ENCODE measurements at regions not wholly inside any gene's neighbourhood (a gene's known extent, or its start where the extent isn't known, plus 50 kb on each side); places are given as distances from the start of the nearest gene placed in this dataset.

DNA sequence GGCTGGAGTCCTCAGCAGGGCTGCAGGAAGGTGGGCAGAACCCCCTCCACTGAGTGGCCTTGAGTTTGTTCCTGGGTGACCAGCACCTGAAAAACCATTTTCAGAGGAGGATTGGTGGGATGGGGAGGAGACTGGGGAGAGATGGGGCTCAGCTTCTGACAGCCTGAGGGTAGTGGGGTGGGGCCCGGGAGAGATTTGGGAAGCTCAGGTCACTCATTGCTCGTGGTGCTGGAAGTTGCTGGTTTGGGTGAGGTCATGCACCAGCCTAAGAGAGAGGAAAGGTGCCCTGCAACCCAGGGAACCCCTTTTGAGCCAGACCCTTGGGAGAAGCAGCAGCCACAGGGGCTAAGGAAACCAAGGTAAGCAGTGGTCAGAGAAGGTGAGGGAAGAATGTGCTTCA is 100.8 kb downstream of the EBNA1BP2 start:
- DNase-seq = no peak
- no peak for TF ChIP-seq POLR2A (IDR thresholded peaks at IDR 0.05; ENCODE audit: low read length)
- TF ChIP-seq GATA1 (IDR thresholded peaks at IDR 0.05; ENCODE audit: low read depth, low read length) = no peak

DNA sequence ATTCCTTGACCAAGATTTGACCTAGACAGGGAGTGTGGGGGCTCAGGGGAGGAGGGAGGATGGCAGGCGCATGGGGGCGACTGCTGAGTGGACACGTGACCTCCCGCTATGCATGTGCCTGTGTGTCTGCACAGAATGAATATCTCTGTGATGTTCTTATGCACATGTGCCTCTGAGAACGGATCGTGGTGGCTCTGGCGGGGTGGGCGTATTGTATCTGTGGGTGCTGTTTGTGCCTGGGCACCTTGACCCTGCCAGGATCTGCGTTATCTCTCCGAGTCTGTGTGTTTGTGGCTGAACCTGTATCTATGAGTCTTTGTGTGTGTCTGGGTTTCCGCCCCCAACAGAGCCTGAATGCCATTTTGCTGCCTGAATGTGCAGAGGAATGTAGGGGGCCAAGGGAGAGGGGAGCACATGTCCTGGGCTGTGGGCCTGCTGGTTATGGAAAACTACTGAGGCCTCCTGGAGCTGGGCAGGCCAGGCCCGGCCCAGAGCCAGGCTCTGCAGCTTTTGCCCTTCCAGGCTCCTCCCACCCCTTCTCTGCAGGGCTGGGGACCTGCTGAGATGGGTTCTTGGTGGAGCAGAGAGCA is 102.5 kb downstream of the EBNA1BP2 start:
- peak; percentile 42 to 49 for DNase-seq
- no peak for TF ChIP-seq GATA1 (IDR thresholded peaks at IDR 0.05; ENCODE audit: low read depth, low read length)
- TF ChIP-seq POLR2A (IDR thresholded peaks at IDR 0.05; ENCODE audit: low read length) = peak; percentile 44

DNA sequence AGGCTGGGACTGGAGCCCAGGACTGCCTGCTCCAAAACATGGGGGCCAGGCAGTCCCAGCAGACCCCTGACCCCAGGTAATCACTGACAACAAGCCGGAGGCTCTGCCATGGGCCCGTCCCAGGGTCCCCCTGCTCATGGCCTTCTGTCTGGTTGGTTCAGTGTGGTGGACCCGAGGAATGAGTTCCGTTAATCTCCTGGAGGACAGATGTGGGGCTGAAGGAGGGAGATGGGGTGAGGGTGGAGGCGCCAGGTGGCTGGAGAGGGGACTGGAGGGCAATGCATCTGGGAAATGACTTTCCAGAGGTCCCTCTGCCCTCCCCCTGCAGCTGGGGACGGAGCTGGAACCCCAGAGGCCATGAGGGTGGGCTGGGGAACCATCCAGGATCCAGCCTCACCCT is 103.2 kb downstream of the EBNA1BP2 start:
- no peak for DNase-seq

DNA sequence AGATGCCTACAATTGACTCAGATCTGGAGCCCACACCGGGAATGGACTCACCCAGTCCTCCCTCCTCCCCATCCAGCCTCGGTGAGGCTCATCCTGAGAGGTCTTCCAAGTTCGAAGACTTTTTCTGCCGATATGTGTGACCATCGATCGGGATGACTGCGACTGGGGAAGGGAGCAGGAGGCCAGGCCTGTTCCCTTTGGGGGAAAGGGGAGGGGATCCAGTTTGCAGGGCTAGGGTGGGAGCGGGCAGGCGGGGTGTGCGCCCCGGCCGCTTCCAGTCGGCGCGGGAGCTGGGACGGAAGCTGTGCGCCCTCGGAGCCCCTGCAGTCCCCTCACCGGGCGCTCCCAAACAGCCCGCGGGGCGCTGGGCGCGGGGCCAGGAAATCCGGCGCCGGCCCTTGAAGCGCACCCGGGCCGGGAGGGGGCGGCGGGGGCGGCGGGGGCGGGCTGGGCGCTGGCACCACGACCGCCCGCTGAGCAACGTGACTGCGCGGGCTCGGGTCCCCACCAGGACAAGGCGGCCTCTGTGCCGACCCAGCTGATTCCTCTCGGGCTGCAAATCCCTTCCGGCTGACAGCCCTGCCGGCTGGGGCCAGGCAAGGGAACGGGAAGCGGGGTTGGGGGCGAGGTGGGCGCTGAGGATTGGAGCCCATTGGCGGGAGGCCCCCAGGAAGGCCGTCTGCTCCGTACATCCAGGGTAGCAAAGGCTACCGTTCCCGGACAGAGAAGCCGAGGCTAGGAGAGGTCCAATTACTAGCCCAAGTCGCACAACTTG is 103.9 kb downstream of the EBNA1BP2 start:
- peak; percentile 52 to 74 for DNase-seq

More for the DNA sequence above, 103.2 kb downstream of the EBNA1BP2 start:
- TF ChIP-seq GATA1 (IDR thresholded peaks at IDR 0.05; ENCODE audit: low read depth, low read length) (no peak), POLR2A (IDR thresholded peaks at IDR 0.05; ENCODE audit: low read length) (no peak)

DNA sequence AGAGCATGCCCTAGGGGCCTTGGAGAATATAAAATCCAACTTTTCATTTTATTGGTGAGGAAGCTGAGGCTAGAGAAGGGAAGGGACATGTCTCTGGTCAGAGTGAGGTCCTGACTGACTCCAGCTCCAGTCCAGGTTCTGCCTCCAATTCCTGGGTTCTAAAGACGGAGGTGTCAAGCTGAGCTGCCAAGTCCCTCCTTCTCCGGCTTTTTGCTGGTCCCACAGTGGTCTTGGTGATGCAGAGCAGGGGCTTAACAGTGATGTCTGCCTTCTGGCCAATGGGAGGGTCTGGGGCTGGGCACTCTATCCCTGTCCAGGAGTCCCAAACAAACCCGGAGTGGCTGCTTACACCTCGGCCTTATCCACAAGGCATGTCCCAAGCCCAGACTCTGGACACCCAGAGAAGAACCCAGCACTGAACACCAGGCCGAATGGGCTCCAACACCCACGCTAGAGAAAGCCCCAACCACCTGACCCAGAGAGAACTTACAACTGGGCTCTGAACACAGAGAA is 104.8 kb downstream of the EBNA1BP2 start:
- TF ChIP-seq GATA1 (IDR thresholded peaks at IDR 0.05; ENCODE audit: low read depth, low read length) = no peak
- TF ChIP-seq POLR2A (IDR thresholded peaks at IDR 0.05; ENCODE audit: low read length) = no peak
- no peak for DNase-seq

More for the DNA sequence above, 103.9 kb downstream of the EBNA1BP2 start:
- no peak for TF ChIP-seq GATA1 (IDR thresholded peaks at IDR 0.05; ENCODE audit: low read depth, low read length)
- no peak for TF ChIP-seq POLR2A (IDR thresholded peaks at IDR 0.05; ENCODE audit: low read length)

DNA sequence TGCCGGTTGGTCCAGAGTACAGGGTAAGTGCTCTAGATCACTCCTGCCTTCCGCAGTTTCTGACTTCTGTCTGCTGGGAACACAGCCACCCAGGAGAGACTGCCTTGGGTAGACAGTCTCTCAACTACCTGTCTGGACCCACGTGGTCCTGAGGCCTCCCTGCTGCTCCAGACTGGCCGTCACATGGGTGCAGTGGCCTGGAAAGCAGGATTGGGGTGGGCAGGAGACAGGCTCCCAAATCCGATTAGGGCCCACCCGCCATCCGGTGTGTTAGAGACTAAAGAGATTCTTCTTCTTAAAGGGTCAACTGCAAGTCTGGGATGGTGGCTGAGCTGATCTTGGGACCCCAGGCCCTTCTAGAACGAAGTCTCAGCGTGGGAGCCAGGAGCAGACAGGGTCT is 105.5 kb downstream of the EBNA1BP2 start:
- no peak for DNase-seq
- TF ChIP-seq POLR2A (IDR thresholded peaks at IDR 0.05; ENCODE audit: low read length) (no peak), GATA1 (IDR thresholded peaks at IDR 0.05; ENCODE audit: low read depth, low read length) (no peak)

DNA sequence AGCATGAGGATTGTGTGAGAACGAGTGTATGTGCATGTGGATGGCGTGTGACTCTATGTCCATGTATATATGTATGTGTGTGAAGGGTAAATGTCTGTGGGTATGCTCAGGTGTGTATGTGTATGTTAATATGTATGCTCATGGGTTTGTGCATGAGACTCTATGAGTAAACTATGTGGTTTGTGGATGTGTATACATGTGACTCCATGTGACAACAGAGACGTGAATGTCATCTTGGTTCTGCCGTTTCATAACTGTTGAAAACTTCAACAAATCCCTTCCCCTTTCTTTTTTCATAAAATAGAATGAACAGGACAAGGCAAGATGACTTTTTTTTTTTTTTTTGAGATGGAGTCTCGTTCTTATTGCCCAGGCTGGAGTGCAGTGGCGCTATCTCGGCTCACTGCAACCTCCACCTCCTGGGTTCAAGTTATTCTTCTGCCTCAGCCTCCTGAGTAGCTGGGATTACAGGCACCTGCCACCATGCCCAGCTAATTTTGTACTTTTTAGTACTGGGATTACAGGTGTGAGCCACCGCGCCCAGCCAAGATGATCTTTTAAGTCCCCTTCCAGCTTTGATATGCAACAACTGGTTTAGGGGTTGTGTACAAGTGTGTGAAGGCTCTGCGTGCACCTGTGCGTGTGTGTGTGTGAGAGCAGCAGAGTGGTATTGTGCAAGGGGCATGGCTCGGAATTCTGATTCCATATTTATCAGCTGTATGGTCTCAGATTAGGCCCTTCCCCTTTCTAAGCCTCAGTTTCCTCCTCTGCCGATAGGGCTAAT is 106.3 kb downstream of the EBNA1BP2 start:
- TF ChIP-seq GATA1 (IDR thresholded peaks at IDR 0.05; ENCODE audit: low read depth, low read length) = no peak
- DNase-seq = no peak

DNA sequence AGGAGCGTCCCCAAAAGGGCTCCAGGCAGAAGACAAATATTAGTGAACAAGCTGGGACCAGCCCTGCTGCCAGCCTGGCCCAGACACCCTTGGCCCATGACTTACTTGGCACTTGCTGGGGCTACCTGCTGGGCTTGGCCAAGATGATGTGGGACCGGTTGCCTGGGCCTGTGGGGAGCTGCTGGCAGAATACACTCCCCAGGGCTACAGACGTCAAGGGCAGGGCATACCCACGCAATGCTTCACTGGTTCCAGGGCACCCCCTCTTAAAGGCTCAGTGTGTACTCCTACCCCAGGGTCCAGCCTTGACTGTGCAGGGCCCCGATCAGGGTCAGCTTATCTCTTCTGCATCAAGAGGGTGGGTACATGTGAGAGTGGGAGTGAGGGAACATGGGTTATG is 106.5 kb upstream of the SLC2A1 start:
- no peak for TF ChIP-seq POLR2A (IDR thresholded peaks at IDR 0.05; ENCODE audit: low read length)
- TF ChIP-seq GATA1 (IDR thresholded peaks at IDR 0.05; ENCODE audit: low read depth, low read length) = no peak
- no peak for DNase-seq

DNA sequence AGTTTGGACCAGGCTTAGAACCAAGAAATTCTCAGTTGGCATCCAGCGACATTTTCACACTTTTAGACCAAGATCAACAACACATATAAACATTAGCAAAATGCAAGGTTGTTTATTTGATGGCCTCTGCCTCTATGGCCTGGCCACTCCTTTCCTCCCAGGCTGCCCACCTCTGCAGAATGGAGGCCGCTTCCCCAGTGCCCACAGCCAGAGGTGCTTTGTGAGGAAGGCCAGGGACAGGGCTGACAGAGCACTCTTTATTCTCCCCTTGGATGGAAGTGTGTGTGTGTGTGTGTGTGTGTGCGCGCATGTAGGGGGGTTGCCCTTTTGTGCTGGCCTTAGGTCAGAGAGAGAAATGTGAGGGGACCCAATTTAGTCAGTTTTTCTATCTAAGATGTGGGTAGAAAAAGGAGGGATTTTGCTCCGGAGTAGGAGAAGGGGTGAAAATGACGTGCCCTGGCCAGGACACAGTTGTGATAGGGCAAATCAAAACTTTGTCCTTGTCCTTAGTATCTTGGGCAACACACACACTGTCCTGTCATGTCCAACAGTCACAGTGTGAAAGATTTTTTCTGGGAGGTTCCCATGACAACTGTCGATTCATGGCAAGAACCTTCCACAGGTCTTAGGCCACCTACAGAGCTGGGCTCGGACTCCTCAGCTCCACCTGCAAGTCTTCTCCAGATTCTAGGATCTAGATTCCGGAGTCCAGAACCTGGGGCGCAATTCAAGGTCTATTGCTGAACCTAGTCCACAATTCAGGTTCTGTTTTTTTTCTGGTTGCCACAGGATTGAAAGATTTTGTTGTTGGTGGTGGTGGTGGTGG is 104.9 kb upstream of the SLC2A1 start:
- peak in 1 of 2 experiments; percentile 30 for DNase-seq
- TF ChIP-seq POLR2A (IDR thresholded peaks at IDR 0.05; ENCODE audit: low read length) (no peak), GATA1 (IDR thresholded peaks at IDR 0.05; ENCODE audit: low read depth, low read length) (no peak)

DNA sequence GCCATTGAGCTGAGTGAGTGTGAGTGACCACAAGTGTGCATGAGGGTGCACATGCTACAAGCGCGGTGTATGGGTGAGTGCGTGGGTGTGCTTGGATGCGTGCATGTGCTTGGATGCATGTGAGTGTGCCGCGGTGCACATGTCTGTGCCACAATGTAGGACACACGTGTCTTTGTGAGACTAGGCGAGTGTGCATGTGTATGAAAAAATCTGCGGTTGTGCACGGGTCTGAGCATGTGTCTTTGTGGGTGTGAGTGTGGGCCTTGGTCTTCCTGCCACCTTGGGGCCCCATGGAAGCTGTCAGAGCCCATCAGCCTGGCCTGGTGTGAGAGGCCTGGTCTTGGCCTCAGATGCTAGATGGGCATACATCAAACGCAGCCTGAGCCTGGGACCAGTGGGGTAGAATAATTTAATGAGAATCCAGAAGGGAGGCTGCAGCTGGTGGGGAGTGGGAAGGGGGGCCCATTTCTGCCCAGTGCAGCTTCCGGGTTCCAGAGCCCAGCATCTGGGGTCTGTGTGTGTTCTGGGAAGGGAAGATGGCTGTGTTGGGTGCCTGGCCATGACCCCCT is 103.9 kb upstream of the SLC2A1 start:
- no peak for DNase-seq
- no peak for TF ChIP-seq POLR2A (IDR thresholded peaks at IDR 0.05; ENCODE audit: low read length)
- no peak for TF ChIP-seq GATA1 (IDR thresholded peaks at IDR 0.05; ENCODE audit: low read depth, low read length)

DNA sequence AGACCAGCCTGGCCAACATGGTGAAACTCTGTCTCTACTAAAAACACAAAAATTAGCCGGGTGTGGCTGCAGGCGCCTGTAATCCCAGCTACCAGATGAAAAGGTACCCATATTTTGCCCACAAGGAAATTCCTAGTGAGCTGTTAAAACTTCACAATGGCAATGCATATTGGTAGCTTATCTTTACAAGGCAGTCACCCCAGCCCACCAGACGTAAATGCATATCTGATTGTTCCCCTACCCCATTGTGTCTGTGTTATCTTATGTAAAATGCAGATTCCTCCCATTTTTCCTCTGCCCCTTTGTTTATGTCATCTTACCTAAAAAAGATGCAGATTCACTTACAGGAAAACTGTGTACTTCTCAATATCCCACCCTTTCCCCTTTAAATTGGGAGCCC is 103.1 kb upstream of the SLC2A1 start:
- TF ChIP-seq POLR2A (IDR thresholded peaks at IDR 0.05; ENCODE audit: low read length) = no peak
- no peak for TF ChIP-seq GATA1 (IDR thresholded peaks at IDR 0.05; ENCODE audit: low read depth, low read length)
- peak in 1 of 2 experiments; percentile 69 for DNase-seq

DNA sequence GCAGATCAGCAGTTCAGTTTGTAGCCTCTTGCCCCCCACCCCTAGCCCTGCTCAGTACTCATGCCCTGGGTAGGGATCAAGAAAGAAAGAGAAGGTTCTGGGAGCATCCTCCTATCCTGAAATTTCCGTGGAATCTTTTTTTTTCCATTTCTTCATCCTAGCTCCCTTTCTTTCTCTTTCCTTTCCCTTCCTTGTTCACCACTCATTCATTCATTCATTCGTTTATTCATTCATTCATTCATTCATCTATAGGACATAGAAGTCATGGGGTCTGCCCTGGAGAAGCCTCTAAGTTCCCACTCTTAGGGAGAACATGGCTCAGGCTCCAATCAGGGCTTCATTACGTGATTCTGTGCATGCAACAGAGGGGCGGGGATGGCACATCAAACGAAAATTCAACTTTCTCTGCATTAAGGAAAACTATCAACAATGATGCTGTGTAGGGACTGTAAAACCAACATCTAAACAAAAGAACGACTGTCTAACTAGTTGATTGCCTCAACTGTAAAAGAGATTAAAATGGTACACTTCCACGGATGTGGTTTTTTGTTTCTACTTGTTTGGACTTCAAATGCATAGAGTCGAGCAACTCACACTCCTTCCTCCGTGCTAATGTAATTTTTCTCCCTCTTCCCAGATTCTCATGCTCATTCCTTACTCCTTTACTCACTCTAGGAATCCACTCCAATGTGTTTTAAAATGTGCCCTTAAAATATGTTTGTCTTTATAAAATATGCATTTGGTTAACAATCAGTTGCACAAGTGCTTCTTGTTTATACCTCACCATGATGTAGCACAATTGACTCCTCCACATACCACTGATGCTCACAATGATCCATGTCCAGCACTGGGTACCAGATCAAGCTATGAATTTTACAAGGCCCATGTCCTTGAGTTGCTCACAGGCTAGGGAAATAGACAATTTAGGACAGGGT is 101.2 kb upstream of the SLC2A1 start:
- TF ChIP-seq GATA1 (IDR thresholded peaks at IDR 0.05; ENCODE audit: low read depth, low read length) = no peak
- TF ChIP-seq POLR2A (IDR thresholded peaks at IDR 0.05; ENCODE audit: low read length) = no peak
- DNase-seq = no peak
